Uterus (tissue), 2 donors: ENCODE measurements at regions not wholly inside any gene's neighbourhood (a gene's known extent, or its start where the extent isn't known, plus 50 kb on each side); places are given as distances from the start of the nearest gene placed in this dataset.

Experiments used
- CTCF ChIP-seq, 4 experiments: fragments of 200-600 bp in 2 of 4; fragments of 450-650 bp in 2 of 4; sonication (generic) in 2 of 4; IDR thresholded peaks; one replicate each; pipeline ENCODE4 v1.5.1; 2016 to 2019; ENCODE audit warnings: antibody characterized with exemption in 4 of 4, mild to moderate bottlenecking in 2 of 4, moderate library complexity in 1 of 4
- POLR2A ChIP-seq, 2 donors: fragments of 450-650 bp; IDR thresholded peaks; one replicate each; pipeline ENCODE4 v1.6.1; 2016; ENCODE audit warnings: antibody characterized with exemption in 2 of 2, mild to moderate bottlenecking in 1 of 2, moderate library complexity in 1 of 2

DNA sequence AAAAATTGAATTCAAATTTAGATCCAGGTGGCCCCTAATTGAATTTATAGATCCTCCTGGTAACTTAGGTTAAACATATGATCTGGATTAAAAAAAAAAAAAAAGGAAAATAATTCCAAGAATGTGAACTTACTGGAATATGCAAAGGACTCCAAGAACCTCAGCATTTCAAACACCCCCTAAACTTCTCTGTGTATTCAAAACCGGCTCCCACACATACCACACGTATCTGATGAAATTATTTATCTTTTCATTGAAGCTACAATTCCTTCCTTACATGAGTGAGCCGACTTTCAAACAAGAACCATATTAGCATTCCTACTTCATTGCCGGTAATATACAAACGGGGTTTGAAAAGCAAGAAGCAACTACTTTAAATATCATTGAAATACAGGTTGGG is 61.4 kb upstream of the FMN2 start:
- TF ChIP-seq POLR2A (IDR thresholded peaks at IDR 0.05) (no peak), CTCF (IDR thresholded peaks at IDR 0.05) (no peak)
